GM19043 (cell line): ENCODE measurements at regions not wholly inside any gene's neighbourhood (a gene's known extent, or its start where the extent isn't known, plus 50 kb on each side); places are given as distances from the start of the nearest gene placed in this dataset.
"Not testable (repeated sequence)": the region's sequence is repeated elsewhere in the genome, so short reads cannot be mapped to it uniquely, and the experiment has no call there.

Experiments
- ATAC-seq: cut with Tn5 transposase; IDR thresholded peaks from one replicate; pipeline ENCODE4 v1.9.1; 2021; ENCODE audit warnings: low read depth; ENCODE audit not compliant: unreplicated experiment

- ATAC-seq, result not testable (repeated sequence)
Observed at GRCh38 chr9:42568942-42569556, 385.6 kb downstream of the SPATA31A6 start.

DNA sequence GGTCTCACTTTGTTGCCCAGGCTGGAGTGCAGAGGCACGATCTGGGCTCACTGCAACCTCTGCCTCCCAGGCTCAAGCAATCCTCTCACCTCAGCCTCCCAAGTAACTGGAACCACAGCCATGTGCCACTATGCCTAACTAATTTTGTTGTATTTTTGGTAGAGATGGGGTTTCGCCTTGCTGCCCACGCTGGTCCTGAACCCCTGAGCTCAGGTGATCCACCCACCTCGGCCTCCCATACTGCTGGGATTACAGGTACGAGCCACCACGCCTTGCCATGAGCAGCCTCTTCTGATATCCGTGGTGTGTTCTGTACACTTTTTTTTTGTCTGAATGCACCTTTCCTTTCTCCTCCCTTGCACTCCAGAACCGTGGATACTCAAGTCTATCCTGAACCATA is 394.4 kb downstream of the SPATA31A6 start:
- not testable (repeated sequence) for ATAC-seq
